NT2/D1 (cell line): ENCODE measurements at regions not wholly inside any gene's neighbourhood (a gene's known extent, or its start where the extent isn't known, plus 50 kb on each side); places are given as distances from the start of the nearest gene placed in this dataset.

ENCODE experiments used
- DNase-seq: peaks from one replicate; pipeline ENCODE4 v3.0.0-alpha.2; 2011; ENCODE audit warnings: low read depth, low spot score
- H3K27me3 ChIP-seq: 2 replicates; pipeline ENCODE4 v1.6.0; 2011; ENCODE audit warnings: mild to moderate bottlenecking; ENCODE audit not compliant: insufficient read length, insufficient read depth
- H3K36me3 ChIP-seq: 2 replicates; pipeline ENCODE4 v1.6.1; 2011; ENCODE audit warnings: mild to moderate bottlenecking, low read length, mixed read lengths; ENCODE audit not compliant: insufficient read depth, insufficient read length
- H3K4me1 ChIP-seq: 2 replicates; pipeline ENCODE4 v1.5.1; 2011; ENCODE audit not compliant: insufficient read depth, insufficient read length
- H3K4me3 ChIP-seq: 2 replicates; pipeline ENCODE4 v1.5.1; 2011; ENCODE audit warnings: low read depth; ENCODE audit not compliant: insufficient read length
- H3K9ac ChIP-seq: 2 replicates; pipeline ENCODE4 v1.6.0; 2011; ENCODE audit warnings: low read depth; ENCODE audit not compliant: insufficient read length
- H3K9me3 ChIP-seq: 2 replicates; pipeline ENCODE4 v1.5.1; 2011; ENCODE audit warnings: mild to moderate bottlenecking, low read length; ENCODE audit not compliant: insufficient read depth
- SUZ12 ChIP-seq: IDR thresholded peaks from 2 replicates; pipeline ENCODE4 v1.6.1; 2011; ENCODE audit not compliant: insufficient read length, insufficient read depth; ENCODE audit errors: extremely low read depth
- YY1 ChIP-seq: IDR thresholded peaks from 2 replicates; pipeline ENCODE4 v1.6.1; 2011; ENCODE audit not compliant: insufficient read length, insufficient read depth
- ZNF274 ChIP-seq: IDR thresholded peaks from 2 replicates; pipeline ENCODE4 v1.6.1; 2011; ENCODE audit warnings: mild to moderate bottlenecking, low read depth, low read length

GRCh38 chr12:14283489-14284144, 81.9 kb upstream of the ATF7IP start:
- peaks cover 10% of the 10 kb centered on the region; the same call in 1 of the 2 replicates for H3K9me3 ChIP-seq
- no peak for TF ChIP-seq SUZ12
- TF ChIP-seq ZNF274 = no peak
- peak; percentile 29 for TF ChIP-seq YY1
- DNase-seq = peak; percentile 97
- H3K4me1 ChIP-seq = peaks cover 5% of the 10 kb centered on the region
- no peak overlapping the region for H3K4me3 ChIP-seq
- peak overlapping the region; percentile 35 for H3K9ac ChIP-seq
- no peaks in the 10 kb centered on the region for H3K36me3 ChIP-seq
- H3K27me3 ChIP-seq = no peaks in the 10 kb centered on the region

- Histone ChIP-seq H3K36me3 (no peaks in the 10 kb centered on the region), H3K4me3 (no peak overlapping the region), H3K9me3 (peaks cover 17% of the 10 kb centered on the region), H3K27me3 (no peaks in the 10 kb centered on the region), H3K4me1 (peaks cover 5% of the 10 kb centered on the region), H3K9ac (peak overlapping the region; percentile 35)
- TF ChIP-seq ZNF274 (no peak), SUZ12 (no peak), YY1 (no peak)
- no peak for DNase-seq
Measured at GRCh38 chr12:14284184-14284722, 81.2 kb upstream of the ATF7IP start.

- Histone ChIP-seq H3K36me3 (no peaks in the 10 kb centered on the region), H3K4me3 (no peak overlapping the region), H3K27me3 (no peaks in the 10 kb centered on the region), H3K4me1 (no peaks in the 10 kb centered on the region), H3K9me3 (peaks cover 24% of the 10 kb centered on the region), H3K9ac (no peak overlapping the region)
- no peak for TF ChIP-seq YY1
- no peak for TF ChIP-seq ZNF274
- TF ChIP-seq SUZ12 = no peak
- no peak for DNase-seq
Measured at GRCh38 chr12:14289601-14290000, 75.9 kb upstream of the ATF7IP start.

- H3K9ac ChIP-seq = no peak overlapping the region
- no peak for DNase-seq
Measured at GRCh38 chr12:14290951-14291350, 74.5 kb upstream of the ATF7IP start.

GRCh38 chr12:14303661-14304155, 61.8 kb upstream of the ATF7IP start:
- TF ChIP-seq ZNF274 (no peak), YY1 (no peak), SUZ12 (no peak)
- Histone ChIP-seq H3K36me3 (no peaks in the 10 kb centered on the region), H3K9me3 (peaks cover 4% of the 10 kb centered on the region), H3K9ac (no peak overlapping the region), H3K4me3 (no peak overlapping the region), H3K27me3 (no peaks in the 10 kb centered on the region), H3K4me1 (no peaks in the 10 kb centered on the region)
- no peak for DNase-seq

More at GRCh38 chr12:14290951-14291350, 74.5 kb upstream of the ATF7IP start:
- Histone ChIP-seq H3K9me3 (peaks cover 24% of the 10 kb centered on the region), H3K4me3 (no peak overlapping the region), H3K36me3 (no peaks in the 10 kb centered on the region), H3K27me3 (no peaks in the 10 kb centered on the region), H3K4me1 (no peaks in the 10 kb centered on the region)
- no peak for TF ChIP-seq YY1
- no peak for TF ChIP-seq ZNF274
- no peak for TF ChIP-seq SUZ12

GRCh38 chr12:14307004-14307403, 58.5 kb upstream of the ATF7IP start:
- H3K27me3 ChIP-seq = no peaks in the 10 kb centered on the region
- H3K4me3 ChIP-seq = no peak overlapping the region
- no peak for DNase-seq
- TF ChIP-seq ZNF274 (no peak), SUZ12 (no peak), YY1 (no peak)
- no peaks in the 10 kb centered on the region for H3K9me3 ChIP-seq
- no peaks in the 10 kb centered on the region for H3K36me3 ChIP-seq
- H3K4me1 ChIP-seq = no peaks in the 10 kb centered on the region
- no peak overlapping the region for H3K9ac ChIP-seq

GRCh38 chr12:14308516-14308915, 57.0 kb upstream of the ATF7IP start:
- Histone ChIP-seq H3K4me3 (no peak overlapping the region), H3K36me3 (no peaks in the 10 kb centered on the region), H3K4me1 (no peaks in the 10 kb centered on the region), H3K9ac (no peak overlapping the region), H3K9me3 (no peaks in the 10 kb centered on the region), H3K27me3 (no peaks in the 10 kb centered on the region)
- no peak for DNase-seq
- no peak for TF ChIP-seq ZNF274
- no peak for TF ChIP-seq SUZ12
- no peak for TF ChIP-seq YY1
